KOPT-K1 (cell line): ENCODE measurements at regions not wholly inside any gene's neighbourhood (a gene's known extent, or its start where the extent isn't known, plus 50 kb on each side); places are given as distances from the start of the nearest gene placed in this dataset.

Source experiments
- H3K27ac ChIP-seq: fragments of 200-600 bp; sonication (generic); 2 replicates; pipeline ENCODE4 v1.5.1; 2016; ENCODE audit warnings: antibody characterized with exemption, mild to moderate bottlenecking, low read depth, low read length; ENCODE audit not compliant: poor library complexity, severe bottlenecking
- H3K36me3 ChIP-seq: fragments of 200-600 bp; sonication (generic); 2 replicates; pipeline ENCODE4 v1.5.1; 2017; ENCODE audit warnings: antibody characterized with exemption, mild to moderate bottlenecking, low read length, moderate library complexity; ENCODE audit not compliant: insufficient read depth
- H3K9me3 ChIP-seq: fragments of 200-600 bp; sonication (generic); 2 replicates; pipeline ENCODE4 v1.5.1; 2017; ENCODE audit warnings: antibody characterized with exemption, low read length, mild to moderate bottlenecking; ENCODE audit not compliant: insufficient read depth, poor library complexity, severe bottlenecking

GRCh38 chr10:4266416-4267085 lies 481.5 kb upstream of the KLF6 start:
- no peaks in the 10 kb centered on the region for H3K36me3 ChIP-seq

DNA sequence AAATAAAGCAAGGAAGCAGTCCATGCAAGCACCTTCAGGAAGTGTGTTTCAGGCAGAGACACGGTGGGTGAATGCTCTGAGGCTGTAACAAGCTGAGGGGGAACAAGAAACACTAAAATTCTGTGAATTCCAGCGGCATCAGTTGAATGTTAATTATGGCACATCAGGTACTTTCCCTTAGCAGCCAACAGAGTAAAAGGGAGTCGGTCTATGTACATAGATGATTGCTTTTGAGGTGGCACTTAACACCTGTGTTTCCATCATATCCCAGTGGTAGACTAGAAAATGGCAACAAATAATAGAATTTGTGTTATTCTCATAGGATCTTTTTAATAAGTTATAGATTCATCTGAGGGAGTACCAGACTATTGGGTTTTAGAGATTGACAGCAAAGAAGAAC lies 481.0 kb upstream of the KLF6 start:
- H3K9me3 ChIP-seq: no peaks in the 10 kb centered on the region
- no peaks in the 10 kb centered on the region for H3K36me3 ChIP-seq
- H3K27ac ChIP-seq: no peak overlapping the region

More at GRCh38 chr10:4266416-4267085, 481.5 kb upstream of the KLF6 start:
- H3K27ac ChIP-seq: no peak overlapping the region
- no peaks in the 10 kb centered on the region for H3K9me3 ChIP-seq

DNA sequence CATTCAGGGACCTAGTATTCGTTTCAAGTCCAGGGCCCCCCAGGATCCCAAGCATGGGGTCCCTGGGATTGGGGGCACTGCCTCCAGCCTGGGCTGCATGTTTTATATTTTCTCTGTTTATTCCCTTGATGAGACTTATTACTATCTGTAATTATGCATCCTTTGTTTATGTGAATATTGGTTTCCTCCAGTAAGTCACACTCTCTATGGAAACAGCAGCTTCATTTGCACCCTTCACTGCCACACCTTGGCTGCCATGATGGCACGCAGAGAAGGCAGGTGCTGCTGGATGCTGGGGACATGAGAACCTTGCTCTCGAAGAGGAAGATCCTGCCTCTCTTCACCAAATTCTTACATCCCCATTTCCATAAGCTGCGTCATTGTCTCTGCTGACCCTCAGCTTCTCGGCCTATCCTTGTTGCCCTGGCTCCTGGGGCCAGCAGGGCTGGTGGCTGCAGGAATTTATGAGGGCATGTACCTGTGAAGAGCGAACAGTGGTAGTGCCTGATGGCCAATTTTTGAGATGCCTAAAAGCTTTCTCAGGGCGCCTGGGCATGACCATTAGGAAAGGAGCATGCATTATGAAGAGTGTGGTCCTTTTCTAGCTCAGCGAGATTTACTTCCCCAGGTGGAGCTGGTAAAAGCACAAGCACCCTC lies 479.3 kb upstream of the KLF6 start:
- Histone ChIP-seq H3K36me3 (no peaks in the 10 kb centered on the region), H3K27ac (no peak overlapping the region), H3K9me3 (no peaks in the 10 kb centered on the region)

DNA sequence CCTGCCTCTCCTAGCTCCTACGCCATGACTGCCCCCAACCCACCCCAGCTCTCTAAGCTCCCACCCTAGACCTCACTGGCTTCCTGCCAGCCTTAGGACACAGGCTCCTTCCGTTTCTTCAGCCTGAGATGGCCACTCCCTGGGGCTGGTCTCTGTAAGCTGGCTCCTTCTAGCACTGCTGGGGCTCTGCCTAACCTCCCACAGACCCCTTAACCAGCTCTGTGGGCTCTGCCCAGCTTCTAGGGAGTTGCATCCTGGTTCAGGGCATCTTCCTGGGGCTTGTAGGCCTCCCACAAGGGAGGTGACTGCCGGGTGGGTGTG lies 478.6 kb upstream of the KLF6 start:
- H3K27ac ChIP-seq: no peak overlapping the region

DNA sequence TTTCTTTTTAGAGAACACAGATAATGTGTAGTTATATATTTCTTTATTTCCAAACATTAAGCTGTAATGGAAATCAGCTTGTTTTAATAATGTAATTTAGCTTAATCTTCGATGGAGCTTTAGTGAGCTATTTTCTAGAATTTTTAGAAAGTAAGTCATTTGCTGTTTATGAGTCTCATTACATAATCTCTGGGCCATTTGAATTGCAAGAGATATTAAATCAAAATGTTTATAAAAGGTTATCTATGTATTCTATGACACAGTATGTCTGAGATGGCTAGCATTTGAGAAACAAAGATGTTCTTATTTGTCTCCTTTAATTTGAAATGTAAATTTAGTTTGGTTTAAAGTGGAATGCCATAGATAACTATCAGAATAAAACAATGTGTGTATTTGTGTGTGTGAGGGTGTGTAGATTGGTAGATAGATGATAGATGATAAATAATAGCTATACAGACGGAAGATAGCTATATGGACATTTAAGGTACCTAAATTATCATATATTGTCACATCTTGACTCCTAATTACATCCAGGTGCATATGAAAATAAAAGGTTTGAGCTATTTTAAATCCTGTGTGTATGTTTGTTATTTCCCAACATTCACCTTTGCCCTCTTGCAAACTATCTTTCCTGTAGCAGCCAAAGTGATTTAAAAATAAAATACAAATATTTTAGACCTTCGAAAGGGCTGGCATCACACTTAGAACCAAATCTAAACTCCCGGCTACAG lies 478.0 kb upstream of the KLF6 start:
- no peaks in the 10 kb centered on the region for H3K36me3 ChIP-seq
- H3K9me3 ChIP-seq: no peaks in the 10 kb centered on the region
- no peak overlapping the region for H3K27ac ChIP-seq

More for the DNA sequence above, 478.6 kb upstream of the KLF6 start:
- H3K9me3 ChIP-seq: no peaks in the 10 kb centered on the region
- no peaks in the 10 kb centered on the region for H3K36me3 ChIP-seq

GRCh38 chr10:4262449-4262848 lies 477.4 kb upstream of the KLF6 start:
- Histone ChIP-seq H3K9me3 (no peaks in the 10 kb centered on the region), H3K27ac (no peak overlapping the region), H3K36me3 (no peaks in the 10 kb centered on the region)

DNA sequence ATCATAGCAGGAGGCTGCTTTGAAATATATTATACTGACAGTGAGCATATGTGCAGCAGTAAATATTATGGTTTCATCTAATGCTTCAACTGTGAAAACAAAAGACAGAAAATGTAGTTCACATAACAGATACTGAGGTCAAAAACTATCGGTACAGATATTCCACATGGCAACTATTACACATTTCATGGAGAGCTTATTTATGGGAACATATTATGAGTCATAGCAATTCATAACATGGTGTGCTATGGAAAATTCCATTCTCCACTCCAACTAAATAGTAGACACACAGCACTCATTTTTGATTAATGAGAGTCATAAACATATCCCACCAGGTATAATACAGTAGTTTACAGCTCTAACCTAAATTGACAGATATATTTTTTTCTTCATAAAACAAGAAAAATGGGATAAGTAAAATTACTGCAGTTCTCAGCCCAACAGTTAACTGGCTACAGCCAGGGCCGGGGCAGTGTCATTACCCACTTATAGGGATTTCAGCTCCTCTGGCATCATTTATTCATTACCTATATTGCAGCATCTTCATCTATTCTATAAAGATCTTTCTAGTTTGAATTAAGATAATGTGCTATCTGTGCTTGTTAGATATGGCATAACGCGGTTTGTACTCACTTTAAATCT lies 475.6 kb upstream of the KLF6 start:
- no peak overlapping the region for H3K27ac ChIP-seq
- H3K9me3 ChIP-seq: no peaks in the 10 kb centered on the region
- H3K36me3 ChIP-seq: no peaks in the 10 kb centered on the region

GRCh38 chr10:4257939-4258465 lies 473.0 kb upstream of the KLF6 start:
- Histone ChIP-seq H3K27ac (no peak overlapping the region), H3K9me3 (no peaks in the 10 kb centered on the region), H3K36me3 (no peaks in the 10 kb centered on the region)

DNA sequence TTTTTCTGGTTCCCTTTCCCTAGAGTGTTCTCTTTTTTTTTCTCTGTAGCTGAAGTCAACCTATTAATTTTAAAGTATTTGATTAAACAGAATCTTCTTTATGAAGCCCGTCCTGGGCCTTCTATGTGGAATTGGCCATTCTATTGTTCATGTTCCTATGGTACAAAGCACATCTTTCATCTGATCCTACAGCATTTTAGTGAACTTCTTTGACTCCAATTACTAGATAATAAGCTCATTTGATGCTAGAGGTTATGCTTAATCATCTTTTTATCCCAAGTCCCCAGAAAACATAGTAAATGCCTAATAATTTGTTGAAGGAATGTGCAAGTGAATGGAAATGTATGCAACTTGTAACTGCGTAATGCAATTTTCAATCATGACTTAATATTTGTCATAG lies 472.0 kb upstream of the KLF6 start:
- H3K36me3 ChIP-seq: no peaks in the 10 kb centered on the region
- H3K27ac ChIP-seq: no peak overlapping the region
- H3K9me3 ChIP-seq: no peaks in the 10 kb centered on the region

DNA sequence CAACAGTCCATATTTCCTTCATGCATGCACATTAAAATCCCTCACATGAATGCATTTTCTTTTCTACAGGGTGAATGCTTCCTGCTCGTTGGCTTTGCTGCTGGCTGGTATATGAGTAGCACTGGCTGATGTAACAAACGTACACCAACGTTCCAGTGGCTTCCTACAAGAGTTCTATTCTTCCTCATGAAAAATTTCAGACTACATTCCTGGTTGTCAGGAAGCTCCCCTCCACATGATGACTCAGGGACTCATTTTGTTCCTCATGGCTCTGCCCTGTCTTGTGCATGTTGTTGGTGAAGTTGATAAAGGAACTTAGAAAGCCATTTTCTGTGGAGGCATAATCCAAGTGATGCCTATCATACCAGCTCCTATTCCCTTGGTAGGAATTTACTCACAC lies 470.7 kb upstream of the KLF6 start:
- Histone ChIP-seq H3K27ac (no peak overlapping the region), H3K36me3 (no peaks in the 10 kb centered on the region), H3K9me3 (no peaks in the 10 kb centered on the region)

DNA sequence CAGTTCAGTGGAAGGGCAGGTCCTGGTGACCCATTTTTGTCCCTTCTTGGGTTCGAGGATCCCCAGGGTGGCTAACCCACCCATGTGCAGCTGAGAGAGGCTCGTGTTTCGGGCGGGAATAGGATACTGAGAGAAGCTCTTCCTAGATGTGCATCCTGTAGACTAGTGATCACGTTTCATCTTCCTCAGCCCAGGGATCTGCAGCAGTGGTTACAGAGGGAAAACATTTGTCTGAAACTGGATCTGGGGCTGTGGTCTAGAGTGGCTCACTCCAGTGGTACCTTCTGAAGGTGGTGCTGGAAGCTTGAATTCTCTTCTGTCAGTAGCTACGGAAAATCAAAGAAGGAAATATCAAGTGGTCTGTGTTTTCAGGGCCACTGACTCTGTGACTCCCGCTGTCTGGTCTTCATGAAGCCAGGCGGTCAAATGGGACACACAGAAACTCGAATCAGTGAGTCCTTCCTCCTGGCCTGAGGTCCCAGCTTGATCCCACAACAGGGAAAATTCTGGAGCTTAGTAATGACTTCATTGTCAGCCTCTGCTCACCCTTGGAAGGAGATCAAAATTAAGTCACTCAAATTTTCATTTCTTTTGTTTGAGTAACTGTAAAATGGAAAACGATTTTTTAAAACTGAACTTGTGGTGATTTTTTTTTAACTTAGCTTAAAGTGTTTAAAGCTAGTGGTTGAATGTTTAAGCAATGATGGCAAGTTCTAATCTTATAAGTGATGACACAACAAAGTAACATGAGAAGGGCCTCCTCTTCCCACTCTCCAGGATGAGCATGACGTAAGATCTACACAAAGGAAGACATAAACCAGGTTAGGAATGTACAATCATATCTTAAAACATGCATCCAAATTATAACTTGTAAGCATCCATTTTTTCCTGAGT lies 469.3 kb upstream of the KLF6 start:
- H3K9me3 ChIP-seq: no peaks in the 10 kb centered on the region
- H3K36me3 ChIP-seq: no peaks in the 10 kb centered on the region
- H3K27ac ChIP-seq: no peak overlapping the region

DNA sequence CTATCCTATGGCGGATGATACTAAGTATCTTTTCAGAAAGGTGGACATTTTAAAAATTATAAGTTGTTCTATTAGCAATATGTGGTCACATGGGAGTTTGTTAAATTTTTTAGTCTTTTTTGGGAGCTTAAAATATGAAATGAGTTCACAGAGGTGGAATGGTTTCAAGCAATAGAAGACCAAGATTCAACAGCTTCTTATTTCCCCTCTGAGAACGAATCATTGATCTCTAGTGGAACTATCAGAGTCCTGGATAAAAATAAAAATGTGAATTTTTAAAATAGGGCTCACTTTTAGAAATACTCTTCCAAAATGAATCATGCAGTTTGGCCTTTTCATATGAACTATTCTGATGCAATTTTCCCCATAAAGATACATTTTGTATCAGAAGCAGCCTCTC lies 467.7 kb upstream of the KLF6 start:
- Histone ChIP-seq H3K36me3 (no peaks in the 10 kb centered on the region), H3K27ac (no peak overlapping the region), H3K9me3 (no peaks in the 10 kb centered on the region)

- no peaks in the 10 kb centered on the region for H3K9me3 ChIP-seq
- no peaks in the 10 kb centered on the region for H3K36me3 ChIP-seq
- no peak overlapping the region for H3K27ac ChIP-seq
These were observed 465.5 kb upstream of the KLF6 start for GRCh38 chr10:4250587-4250887.

GRCh38 chr10:4249841-4250586 lies 465.0 kb upstream of the KLF6 start:
- Histone ChIP-seq H3K27ac (no peak overlapping the region), H3K36me3 (no peaks in the 10 kb centered on the region), H3K9me3 (no peaks in the 10 kb centered on the region)
